ENCODE measurements at regions not wholly inside any gene's neighbourhood (a gene's known extent, or its start where the extent isn't known, plus 50 kb on each side); places are given as distances from the start of the nearest gene placed in this dataset.

DNA sequence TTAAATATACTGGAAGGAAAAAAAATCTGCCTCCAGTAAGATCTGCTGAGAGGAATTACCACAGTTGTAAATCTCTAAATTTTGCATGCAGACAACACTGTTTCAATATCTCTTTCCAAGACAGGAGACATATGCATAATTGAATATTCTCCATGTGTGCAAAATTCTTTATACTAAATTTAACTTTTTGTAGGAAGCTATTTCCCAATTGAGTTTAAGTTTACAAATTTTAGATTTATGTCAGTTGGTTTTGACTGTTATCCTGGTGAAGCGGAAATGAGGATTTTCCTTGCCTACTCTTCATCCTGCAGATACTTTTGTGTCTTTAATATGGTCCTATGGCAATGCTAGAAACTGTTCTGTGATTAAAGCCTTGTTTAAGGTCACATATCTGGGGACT lies 1352.9 kb downstream of the FSTL5 start:
- no peak for DNase-seq
- no peaks in the 10 kb centered on the region for H3K27me3 ChIP-seq
- WGBS, 2 donors: 87 to 91% methylated on average over 1 of the region's 1 CpG
- ATAC-seq: no peak
- no peak overlapping the region for H3K4me3 ChIP-seq
- no peaks in the 10 kb centered on the region for H3K4me1 ChIP-seq
- TF ChIP-seq, protein P1, sequence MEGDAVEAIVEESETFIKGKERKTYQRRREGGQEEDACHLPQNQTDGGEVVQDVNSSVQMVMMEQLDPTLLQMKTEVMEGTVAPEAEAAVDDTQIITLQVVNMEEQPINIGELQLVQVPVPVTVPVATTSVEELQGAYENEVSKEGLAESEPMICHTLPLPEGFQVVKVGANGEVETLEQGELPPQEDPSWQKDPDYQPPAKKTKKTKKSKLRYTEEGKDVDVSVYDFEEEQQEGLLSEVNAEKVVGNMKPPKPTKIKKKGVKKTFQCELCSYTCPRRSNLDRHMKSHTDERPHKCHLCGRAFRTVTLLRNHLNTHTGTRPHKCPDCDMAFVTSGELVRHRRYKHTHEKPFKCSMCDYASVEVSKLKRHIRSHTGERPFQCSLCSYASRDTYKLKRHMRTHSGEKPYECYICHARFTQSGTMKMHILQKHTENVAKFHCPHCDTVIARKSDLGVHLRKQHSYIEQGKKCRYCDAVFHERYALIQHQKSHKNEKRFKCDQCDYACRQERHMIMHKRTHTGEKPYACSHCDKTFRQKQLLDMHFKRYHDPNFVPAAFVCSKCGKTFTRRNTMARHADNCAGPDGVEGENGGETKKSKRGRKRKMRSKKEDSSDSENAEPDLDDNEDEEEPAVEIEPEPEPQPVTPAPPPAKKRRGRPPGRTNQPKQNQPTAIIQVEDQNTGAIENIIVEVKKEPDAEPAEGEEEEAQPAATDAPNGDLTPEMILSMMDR (IDR thresholded peaks at IDR 0.05): no peak
- no peaks in the 10 kb centered on the region for H3K36me3 ChIP-seq
- H3K9me3 ChIP-seq: no peaks in the 10 kb centered on the region
- intact Hi-C loops (cut with DNase I): no loop called here
- no peak overlapping the region for H3K27ac ChIP-seq

DNA sequence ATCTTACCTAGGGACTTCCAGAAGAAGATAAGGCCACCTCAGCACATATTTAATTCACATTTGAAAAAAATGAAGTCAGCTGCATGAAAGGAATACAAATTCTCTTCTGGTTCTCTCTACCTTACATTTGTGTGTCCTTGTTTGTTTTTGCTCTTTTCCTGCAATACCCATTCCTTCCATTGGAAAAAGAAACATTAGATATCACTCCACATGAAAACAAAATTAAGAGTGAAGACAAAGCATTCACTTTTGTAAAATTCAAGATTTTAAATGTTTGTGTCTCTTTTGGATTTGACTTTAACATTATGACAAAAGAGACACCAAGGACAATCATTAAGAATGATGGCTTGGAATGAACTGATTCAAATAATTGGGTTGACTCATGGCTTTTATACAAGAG lies 1351.8 kb downstream of the FSTL5 start:
- no peak overlapping the region for H3K27ac ChIP-seq
- no peaks in the 10 kb centered on the region for H3K9me3 ChIP-seq
- no peak for DNase-seq
- H3K36me3 ChIP-seq: no peaks in the 10 kb centered on the region
- ATAC-seq: no peak
- H3K27me3 ChIP-seq: no peaks in the 10 kb centered on the region
- H3K4me3 ChIP-seq: no peak overlapping the region
- intact Hi-C loops (cut with DNase I): no loop called here
- H3K4me1 ChIP-seq: no peaks in the 10 kb centered on the region
- TF ChIP-seq, protein P1 (IDR thresholded peaks at IDR 0.05): no peak

DNA sequence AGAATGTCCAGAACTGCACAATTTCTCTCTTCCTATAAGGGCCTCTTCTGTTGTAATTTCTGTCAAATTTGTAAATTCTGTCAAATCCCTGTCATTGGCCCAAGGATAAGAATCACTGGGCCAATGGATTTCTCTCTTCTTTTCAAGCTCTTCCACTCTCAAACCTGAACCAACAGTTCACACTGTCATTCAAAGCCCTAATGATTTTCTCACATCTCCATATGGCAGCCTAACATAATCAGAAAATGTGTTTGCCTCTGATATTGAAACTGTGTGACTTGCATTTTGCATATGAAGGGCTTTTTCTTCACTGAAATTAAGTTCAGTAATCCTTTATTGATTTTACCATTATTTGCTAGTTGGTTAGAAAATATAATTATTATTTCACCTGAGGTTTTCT lies 1349.1 kb downstream of the FSTL5 start:
- ATAC-seq: no peak
- intact Hi-C loops (cut with DNase I): no loop called here
- TF ChIP-seq, protein P1 (IDR thresholded peaks at IDR 0.05): no peak

DNA sequence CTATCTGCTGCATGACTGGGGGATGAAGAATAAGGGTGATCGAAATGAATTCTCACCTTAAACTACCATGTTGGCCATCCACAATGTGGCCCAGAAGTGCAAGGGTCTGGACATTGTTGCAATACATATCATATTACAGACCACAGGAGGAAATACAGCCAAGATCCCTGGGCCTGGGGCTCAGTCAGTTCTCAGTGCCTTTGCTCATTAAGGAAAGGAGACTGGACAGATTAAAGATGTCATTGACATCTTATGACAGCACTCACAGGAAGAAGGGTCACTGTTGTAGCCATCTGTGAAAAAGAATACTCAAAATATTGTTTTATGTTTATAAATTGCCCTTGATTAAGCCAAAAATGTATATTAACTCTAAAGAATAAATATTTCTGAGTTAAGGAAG lies 1345.2 kb downstream of the FSTL5 start:
- DNase-seq (no peak), ATAC-seq (no peak)
- TF ChIP-seq, protein P1 (IDR thresholded peaks at IDR 0.05): no peak
- H3K27ac ChIP-seq: no peak overlapping the region
- no peaks in the 10 kb centered on the region for H3K27me3 ChIP-seq
- WGBS, 2 donors: 74 to 79% methylated on average over 1 of the region's 1 CpG
- H3K36me3 ChIP-seq: no peaks in the 10 kb centered on the region
- intact Hi-C loops (cut with DNase I): no loop called here
- no peaks in the 10 kb centered on the region for H3K4me1 ChIP-seq
- no peak overlapping the region for H3K4me3 ChIP-seq
- H3K9me3 ChIP-seq: peaks cover 0 to 14% (median 0%) of the 10 kb centered on the region in 11 donors

More for the DNA sequence above, 1349.1 kb downstream of the FSTL5 start:
- no peaks in the 10 kb centered on the region for H3K27me3 ChIP-seq
- no peak overlapping the region for H3K27ac ChIP-seq
- no peak overlapping the region for H3K4me3 ChIP-seq
- H3K9me3 ChIP-seq: peaks cover 0 to 7% (median 0%) of the 10 kb centered on the region in 11 donors
- H3K36me3 ChIP-seq: no peaks in the 10 kb centered on the region
- no peak for DNase-seq
- H3K4me1 ChIP-seq: no peaks in the 10 kb centered on the region

DNA sequence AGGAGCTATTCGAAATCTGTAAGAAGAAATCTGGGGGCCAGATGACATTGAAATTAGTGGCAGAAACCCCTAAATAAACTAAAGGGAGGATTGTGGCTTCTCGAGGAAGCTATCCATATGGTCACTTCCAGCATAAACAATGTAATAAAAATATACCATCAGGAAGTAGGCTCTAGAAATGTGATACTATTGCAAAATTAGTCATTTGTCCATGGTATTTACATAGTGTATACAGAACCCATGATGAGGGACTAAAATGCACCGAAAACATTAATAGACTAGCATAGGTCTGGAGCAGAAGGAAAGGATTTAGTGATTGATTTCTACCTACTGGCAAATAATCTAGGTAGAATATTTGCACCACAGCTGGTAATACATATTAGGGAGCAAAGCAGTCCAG lies 1344.0 kb downstream of the FSTL5 start:
- no peaks in the 10 kb centered on the region for H3K36me3 ChIP-seq
- intact Hi-C loops (cut with DNase I): no loop called here
- no peak overlapping the region for H3K4me3 ChIP-seq
- no peak overlapping the region for H3K27ac ChIP-seq
- no peak for ATAC-seq
- H3K4me1 ChIP-seq: no peaks in the 10 kb centered on the region
- H3K27me3 ChIP-seq: no peaks in the 10 kb centered on the region
- 69 to 77% methylated on average over 3 of the region's 3 CpGs for WGBS, 2 donors
- DNase-seq: no peak
- H3K9me3 ChIP-seq: peaks cover 0 to 14% (median 0%) of the 10 kb centered on the region in 11 donors
- TF ChIP-seq, protein P1 (IDR thresholded peaks at IDR 0.05): no peak
